BLaER1 treated with 17β-estradiol and CSF1 and Interleukin-3, amounts not matched to agents 10 nM and 100 nM (cell line): ENCODE measurements at regions not wholly inside any gene's neighbourhood (a gene's known extent, or its start where the extent isn't known, plus 50 kb on each side); places are given as distances from the start of the nearest gene placed in this dataset.
A peak's percentile ranks its signal among the peaks of the same experiment; 100 is the strongest.
"Not testable (repeated sequence)": the region's sequence is repeated elsewhere in the genome, so short reads cannot be mapped to it uniquely, and the experiment has no call there.

ENCODE experiments used
- H3K27ac ChIP-seq, 11 experiments: shearing (Covaris generic); formaldehyde crosslinking; 2 replicates each; pipeline ENCODE4 v1.8.1; 2022
- H3K27me3 ChIP-seq, 11 experiments: shearing (Covaris generic); formaldehyde crosslinking; 2 replicates each; pipeline ENCODE4 v1.8.1; 2022
- H3K36me3 ChIP-seq, 11 experiments: shearing (Covaris generic); formaldehyde crosslinking; 2 replicates each; pipeline ENCODE4 v1.8.1; 2022
- H3K4me1 ChIP-seq, 10 experiments: shearing (Covaris generic); formaldehyde crosslinking; 2 replicates each; pipeline ENCODE4 v1.8.1; 2022
- H3K4me2 ChIP-seq, 11 experiments: shearing (Covaris generic); formaldehyde crosslinking; 2 replicates each; pipeline ENCODE4 v1.8.1; 2022
- H3K4me3 ChIP-seq, 10 experiments: shearing (Covaris generic); formaldehyde crosslinking; 2 replicates each; pipeline ENCODE4 v1.8.1; 2022
- H3K9ac ChIP-seq, 11 experiments: shearing (Covaris generic); formaldehyde crosslinking; 2 replicates each; pipeline ENCODE4 v1.8.1; 2022
- H3K9me3 ChIP-seq, 11 experiments: shearing (Covaris generic); formaldehyde crosslinking; replicated peaks in 1 of 11; 2 replicates each; pipeline ENCODE4 v1.8.1; 2022
- H4K20me1 ChIP-seq, 11 experiments: shearing (Covaris generic); formaldehyde crosslinking; 2 replicates each; pipeline ENCODE4 v1.8.1; 2022
- Cebpa-rat ChIP-seq, 11 experiments: shearing (Covaris generic); IDR thresholded peaks; 2 replicates each; pipeline ENCODE4 v1.8.1; 2022

- TF ChIP-seq Cebpa-rat (IDR thresholded peaks at IDR 0.05) = no peak
- H3K4me1 ChIP-seq = peaks cover 16 to 36% (median 25%) of the 10 kb centered on the region in 10 experiments
- H3K9me3 ChIP-seq = no peaks in the 10 kb centered on the region
- no peaks in the 10 kb centered on the region for H3K27me3 ChIP-seq
- H3K36me3 ChIP-seq = no peaks in the 10 kb centered on the region
- no peak overlapping the region for H3K9ac ChIP-seq
- H3K4me3 ChIP-seq = no peak overlapping the region
- H3K4me2 ChIP-seq = no peak overlapping the region
- H4K20me1 ChIP-seq = no peaks in the 10 kb centered on the region
- no peak overlapping the region for H3K27ac ChIP-seq
Observed at GRCh38 chr16:48684148-48684547, 74.2 kb upstream of the N4BP1 start.

GRCh38 chr16:48682971-48683370 lies 73.0 kb upstream of the N4BP1 start:
- Histone ChIP-seq H3K27ac (no peak overlapping the region), H4K20me1 (no peaks in the 10 kb centered on the region), H3K4me1 (peaks cover 16 to 36% (median 25%) of the 10 kb centered on the region in 10 experiments), H3K4me3 (no peak overlapping the region), H3K36me3 (no peaks in the 10 kb centered on the region), H3K9me3 (peaks cover 0 to 4% (median 0%) of the 10 kb centered on the region in 11 experiments; a peak in 1 of 22 replicates), H3K9ac (no peak overlapping the region), H3K27me3 (no peaks in the 10 kb centered on the region), H3K4me2 (no peak overlapping the region)
- no peak for TF ChIP-seq Cebpa-rat (IDR thresholded peaks at IDR 0.05)

- no peaks in the 10 kb centered on the region for H4K20me1 ChIP-seq
- TF ChIP-seq Cebpa-rat (IDR thresholded peaks at IDR 0.05) = no peak
- H3K27ac ChIP-seq = no peak overlapping the region
- peaks cover 0 to 6% (median 0%) of the 10 kb centered on the region in 11 experiments; a peak in 1 of 22 replicates for H3K9me3 ChIP-seq
- H3K4me3 ChIP-seq = no peak overlapping the region
- no peaks in the 10 kb centered on the region for H3K36me3 ChIP-seq
- no peak overlapping the region for H3K9ac ChIP-seq
- no peaks in the 10 kb centered on the region for H3K27me3 ChIP-seq
- peaks cover 12 to 26% (median 17%) of the 10 kb centered on the region in 10 experiments for H3K4me1 ChIP-seq
- no peak overlapping the region for H3K4me2 ChIP-seq
Observed at GRCh38 chr16:48681520-48681919, 71.5 kb upstream of the N4BP1 start.

- H3K9ac ChIP-seq = no peak overlapping the region
- peaks cover 10 to 20% (median 11%) of the 10 kb centered on the region in 10 experiments for H3K4me1 ChIP-seq
- peaks cover 0 to 12% (median 2%) of the 10 kb centered on the region in 11 experiments; a peak in 7 of 22 replicates for H3K9me3 ChIP-seq
- no peak overlapping the region for H3K27ac ChIP-seq
- H3K27me3 ChIP-seq = no peaks in the 10 kb centered on the region
- H3K4me3 ChIP-seq = no peak overlapping the region
- TF ChIP-seq Cebpa-rat (IDR thresholded peaks at IDR 0.05) = no peak
- no peaks in the 10 kb centered on the region for H3K36me3 ChIP-seq
- no peak overlapping the region for H3K4me2 ChIP-seq
- no peaks in the 10 kb centered on the region for H4K20me1 ChIP-seq
Observed at GRCh38 chr16:48680881-48681280, 70.9 kb upstream of the N4BP1 start.

GRCh38 chr16:48676836-48677235 lies 66.9 kb upstream of the N4BP1 start:
- no peaks in the 10 kb centered on the region for H4K20me1 ChIP-seq
- H3K9ac ChIP-seq = no peak overlapping the region
- H3K27ac ChIP-seq = no peak overlapping the region
- H3K27me3 ChIP-seq = no peaks in the 10 kb centered on the region
- H3K4me3 ChIP-seq = no peak overlapping the region
- no peaks in the 10 kb centered on the region for H3K4me1 ChIP-seq
- H3K4me2 ChIP-seq = no peak overlapping the region
- TF ChIP-seq Cebpa-rat (IDR thresholded peaks at IDR 0.05) = peak in 1 of 11 experiments; percentile 60; a peak in 1 of 22 replicates
- H3K9me3 ChIP-seq = peaks cover 14 to 37% (median 26%) of the 10 kb centered on the region in 11 experiments
- H3K36me3 ChIP-seq = no peaks in the 10 kb centered on the region

- H3K36me3 ChIP-seq, H3K4me1 ChIP-seq, H3K4me3 ChIP-seq, H3K27ac ChIP-seq, H3K4me2 ChIP-seq, H4K20me1 ChIP-seq, H3K9ac ChIP-seq, H3K27me3 ChIP-seq: not testable (repeated sequence)
- H3K9me3 ChIP-seq = peaks cover 10 to 45% (median 25%) of the 10 kb centered on the region in 11 experiments; a peak in 19 of 22 replicates
Observed at GRCh38 chr16:48668184-48668583, 58.2 kb upstream of the N4BP1 start.

GRCh38 chr16:48659940-48660339 lies 50.0 kb upstream of the N4BP1 start:
- peak overlapping the region in 1 of 10 experiments; percentile 11; a peak in 1 of 20 replicates for H3K4me3 ChIP-seq
- no peak overlapping the region for H3K27ac ChIP-seq
- no peak overlapping the region for H3K9ac ChIP-seq
- no peak for TF ChIP-seq Cebpa-rat (IDR thresholded peaks at IDR 0.05)
- H3K4me2 ChIP-seq = no peak overlapping the region
- no peaks in the 10 kb centered on the region for H3K27me3 ChIP-seq
- peaks cover 0 to 3% (median 0%) of the 10 kb centered on the region in 11 experiments; a peak in 2 of 22 replicates for H3K36me3 ChIP-seq
- H3K4me1 ChIP-seq = no peaks in the 10 kb centered on the region
- H3K9me3 ChIP-seq = peaks cover 43 to 76% (median 52%) of the 10 kb centered on the region in 11 experiments
- no peaks in the 10 kb centered on the region for H4K20me1 ChIP-seq
